Jurkat, Clone E6-1 (cell line): ENCODE measurements at regions not wholly inside any gene's neighbourhood (a gene's known extent, or its start where the extent isn't known, plus 50 kb on each side); places are given as distances from the start of the nearest gene placed in this dataset.
"Not testable (repeated sequence)": the region's sequence is repeated elsewhere in the genome, so short reads cannot be mapped to it uniquely, and the experiment has no call there.

Experiments
- DNase-seq: peaks from one replicate; pipeline ENCODE4 v3.0.0-alpha.2; 2011; ENCODE audit warnings: low read depth, low spot score
- H3K4me3 ChIP-seq: 2 replicates; pipeline ENCODE4 v1.5.1; 2011; ENCODE audit warnings: mild to moderate bottlenecking, low read length, control low read depth, moderate library complexity

DNA sequence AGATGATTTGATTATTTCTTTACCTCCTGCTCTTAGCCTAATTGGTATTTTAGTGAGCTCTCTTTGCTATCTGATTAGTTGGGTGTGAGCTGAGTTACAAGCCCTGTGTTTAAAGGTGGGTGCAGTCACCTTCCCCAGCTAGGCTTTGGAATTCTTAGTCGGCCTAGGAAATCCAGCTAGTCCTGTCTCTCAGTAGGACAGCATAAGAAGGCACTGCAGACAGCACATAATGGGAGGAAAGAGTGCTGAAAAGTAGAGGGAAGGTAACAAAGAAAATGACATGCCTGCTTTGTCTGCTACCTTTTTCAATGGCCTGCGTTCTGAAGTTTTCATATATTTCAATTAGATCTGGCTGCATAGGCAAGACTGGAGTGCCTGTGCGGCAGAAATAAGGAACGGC is 1794.0 kb upstream of the CELF4 start:
- no peak for DNase-seq
- H3K4me3 ChIP-seq, result no peak overlapping the region

DNA sequence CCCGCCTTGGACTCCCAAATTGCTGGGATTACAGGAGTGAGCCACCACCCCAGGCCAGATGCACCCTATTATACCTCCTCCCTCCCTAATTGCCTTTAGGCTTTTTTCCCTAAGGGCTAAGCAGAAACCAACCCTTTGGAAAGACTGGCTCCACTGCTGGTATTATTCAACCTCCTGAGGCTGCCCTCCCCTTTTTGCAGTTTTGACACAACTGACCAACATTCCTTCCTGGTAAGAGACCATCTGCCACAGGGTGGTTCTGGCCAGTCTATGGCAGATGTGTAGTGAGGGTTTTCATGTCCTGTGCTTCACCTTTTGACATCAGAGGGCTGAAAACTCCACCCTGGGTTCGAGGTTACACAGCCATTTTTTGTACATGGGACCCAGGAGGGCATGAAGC is 1785.3 kb upstream of the CELF4 start:
- DNase-seq, result no peak
- H3K4me3 ChIP-seq, result no peak overlapping the region

DNA sequence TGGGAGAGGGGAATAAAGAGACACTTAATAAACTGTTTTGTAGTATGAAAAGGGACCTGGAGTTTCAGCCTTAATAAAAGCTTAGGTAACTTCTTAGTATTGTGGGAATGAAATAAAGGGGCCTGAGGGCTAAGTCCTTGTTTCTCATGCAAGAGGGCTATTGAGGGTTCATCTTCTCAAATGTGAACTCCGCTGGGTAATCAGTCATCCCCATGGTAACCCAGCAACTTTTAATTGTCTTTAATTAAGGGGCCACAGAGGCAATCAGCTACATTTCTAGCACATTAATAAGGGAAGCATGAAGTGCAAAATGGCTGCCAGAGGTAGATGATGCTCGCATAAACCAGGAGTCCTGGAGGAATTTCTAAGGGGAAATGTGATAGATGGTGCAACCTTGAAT is 1784.2 kb upstream of the CELF4 start:
- no peak for DNase-seq
- H3K4me3 ChIP-seq, result no peak overlapping the region

DNA sequence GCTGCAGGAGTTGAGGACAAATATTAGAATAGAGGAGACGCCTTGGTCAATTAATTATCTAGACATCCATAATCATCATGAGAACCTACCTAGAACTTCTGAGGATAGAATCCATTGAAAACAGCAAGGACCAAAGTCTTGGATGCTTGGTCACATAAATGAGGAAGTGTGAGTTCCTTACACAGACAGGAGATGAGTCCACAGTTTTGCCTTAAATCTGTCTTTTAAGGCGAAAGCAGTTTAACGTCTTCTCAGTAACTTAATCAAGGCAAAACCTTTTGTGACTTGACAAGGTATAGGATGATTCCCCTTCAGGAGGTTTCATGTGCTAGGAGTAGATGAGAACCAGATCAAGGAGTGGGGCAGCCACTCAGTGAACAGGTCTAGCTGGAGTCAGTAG is 1783.2 kb upstream of the CELF4 start:
- no peak for DNase-seq
- H3K4me3 ChIP-seq, result no peak overlapping the region

DNA sequence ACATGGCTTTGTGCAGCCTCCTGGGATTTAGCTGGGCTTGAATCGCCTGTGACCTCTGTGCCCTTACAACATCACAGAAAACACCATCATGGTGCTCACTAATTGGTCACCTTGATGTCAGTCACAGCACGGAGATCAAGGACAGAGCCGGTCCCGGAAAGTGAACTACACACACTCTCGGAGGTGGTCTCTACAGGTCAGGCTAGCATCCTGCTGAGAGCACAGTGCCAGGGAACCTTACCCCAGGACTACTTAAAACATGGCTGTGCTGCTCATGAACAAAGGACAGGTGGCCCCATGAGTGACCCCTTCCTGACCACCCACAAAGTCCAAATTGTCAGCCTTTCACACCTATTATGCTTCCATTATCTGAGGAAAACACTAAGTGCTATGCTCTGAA is 1782.1 kb upstream of the CELF4 start:
- no peak for DNase-seq
- no peak overlapping the region for H3K4me3 ChIP-seq

DNA sequence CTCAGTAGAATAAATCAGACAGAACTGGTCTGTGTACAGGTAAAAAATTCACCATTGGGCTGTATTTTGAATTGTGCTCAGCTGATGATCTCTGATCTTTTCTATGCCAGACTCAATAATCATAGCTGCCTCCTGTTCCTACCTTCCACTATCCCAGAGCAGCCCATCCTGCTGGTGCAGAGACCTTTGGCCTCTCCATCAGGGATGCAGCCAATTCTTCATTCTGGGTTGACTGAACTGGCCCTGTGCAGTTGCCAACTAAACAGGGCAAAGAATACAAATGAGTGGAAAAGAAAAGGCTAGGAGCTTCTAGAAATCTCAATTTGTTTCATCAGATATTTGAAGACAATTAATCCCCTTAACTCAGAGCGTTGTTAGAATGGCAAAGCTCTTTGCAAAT is 1781.3 kb upstream of the CELF4 start:
- no peak overlapping the region for H3K4me3 ChIP-seq
- no peak for DNase-seq

DNA sequence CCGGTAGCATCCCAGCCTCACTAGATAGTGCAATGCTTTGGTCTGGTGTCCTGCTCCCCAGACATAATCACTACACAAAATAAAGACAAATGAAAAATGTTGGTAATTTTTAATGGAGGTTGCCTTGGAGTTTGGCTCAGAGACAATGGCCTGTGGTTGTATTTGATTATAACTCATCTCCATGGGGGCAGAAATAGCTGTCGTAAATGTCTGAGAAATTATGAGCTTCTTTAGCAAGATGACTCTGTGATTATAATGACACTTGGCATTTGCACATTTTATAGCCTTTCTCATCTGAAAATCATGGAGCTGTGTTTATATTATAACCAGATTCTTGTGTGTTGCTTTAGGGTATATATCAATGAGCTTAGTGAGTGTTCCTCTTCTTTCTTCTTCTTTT is 1779.7 kb upstream of the CELF4 start:
- H3K4me3 ChIP-seq, result no peak overlapping the region
- DNase-seq, result no peak

DNA sequence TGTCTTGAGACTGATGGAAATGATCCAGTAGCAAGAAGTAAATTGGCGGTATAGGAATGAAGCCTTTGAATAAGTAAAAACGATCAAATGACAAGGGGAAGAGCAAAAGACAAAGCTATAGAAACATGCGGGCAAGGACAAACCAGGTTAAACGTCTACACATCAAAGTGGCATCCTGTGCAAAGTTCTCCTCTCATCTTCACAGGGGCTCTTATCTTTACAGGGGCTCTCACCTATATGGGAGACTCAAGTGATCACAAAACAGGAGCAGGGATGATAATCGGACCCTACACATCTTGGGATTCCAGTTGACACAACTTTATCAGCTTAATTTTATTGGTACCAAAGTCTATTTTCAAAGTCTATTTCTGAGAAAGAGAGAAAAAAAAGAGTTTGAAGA is 1778.9 kb upstream of the CELF4 start:
- no peak overlapping the region for H3K4me3 ChIP-seq
- DNase-seq, result no peak

DNA sequence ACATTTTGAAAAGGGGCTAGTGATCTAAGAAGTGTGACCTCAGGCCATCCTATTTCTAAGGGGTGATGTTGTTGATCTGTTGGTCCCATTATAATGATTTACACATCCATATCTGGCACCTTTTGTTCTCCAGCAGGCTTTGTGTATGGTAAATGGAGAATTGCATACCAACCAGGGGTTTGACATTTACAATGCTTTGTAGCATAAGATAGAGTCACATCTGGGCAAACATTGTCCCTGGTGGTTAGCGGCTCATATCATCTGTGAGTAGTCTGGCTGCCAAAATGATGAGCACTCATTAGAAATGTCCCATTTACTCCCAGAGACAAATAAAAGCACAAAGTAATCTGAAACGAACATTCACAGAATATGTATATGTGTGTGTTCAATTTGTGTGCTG is 1775.5 kb upstream of the CELF4 start:
- DNase-seq, result no peak
- H3K4me3 ChIP-seq, result no peak overlapping the region

DNA sequence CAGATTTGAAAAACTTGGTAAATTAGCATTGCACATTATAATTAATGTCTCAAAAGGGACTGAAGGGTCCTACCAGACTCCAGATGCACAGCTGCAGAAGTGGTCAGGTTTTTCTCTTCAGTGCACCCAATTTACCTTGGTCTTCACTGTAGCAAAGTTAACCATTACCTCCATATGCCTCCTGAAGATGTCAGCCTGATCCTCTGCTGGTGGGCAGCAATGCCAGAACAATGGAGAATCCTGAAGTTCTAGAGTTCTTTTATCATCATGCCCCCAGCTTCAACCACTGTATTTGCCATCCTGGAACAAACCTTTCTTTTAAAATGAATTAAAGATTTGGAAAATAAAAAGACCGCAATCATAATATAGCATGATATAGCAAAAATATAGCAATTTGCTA is 1774.8 kb upstream of the CELF4 start:
- DNase-seq, result no peak
- no peak overlapping the region for H3K4me3 ChIP-seq

DNA sequence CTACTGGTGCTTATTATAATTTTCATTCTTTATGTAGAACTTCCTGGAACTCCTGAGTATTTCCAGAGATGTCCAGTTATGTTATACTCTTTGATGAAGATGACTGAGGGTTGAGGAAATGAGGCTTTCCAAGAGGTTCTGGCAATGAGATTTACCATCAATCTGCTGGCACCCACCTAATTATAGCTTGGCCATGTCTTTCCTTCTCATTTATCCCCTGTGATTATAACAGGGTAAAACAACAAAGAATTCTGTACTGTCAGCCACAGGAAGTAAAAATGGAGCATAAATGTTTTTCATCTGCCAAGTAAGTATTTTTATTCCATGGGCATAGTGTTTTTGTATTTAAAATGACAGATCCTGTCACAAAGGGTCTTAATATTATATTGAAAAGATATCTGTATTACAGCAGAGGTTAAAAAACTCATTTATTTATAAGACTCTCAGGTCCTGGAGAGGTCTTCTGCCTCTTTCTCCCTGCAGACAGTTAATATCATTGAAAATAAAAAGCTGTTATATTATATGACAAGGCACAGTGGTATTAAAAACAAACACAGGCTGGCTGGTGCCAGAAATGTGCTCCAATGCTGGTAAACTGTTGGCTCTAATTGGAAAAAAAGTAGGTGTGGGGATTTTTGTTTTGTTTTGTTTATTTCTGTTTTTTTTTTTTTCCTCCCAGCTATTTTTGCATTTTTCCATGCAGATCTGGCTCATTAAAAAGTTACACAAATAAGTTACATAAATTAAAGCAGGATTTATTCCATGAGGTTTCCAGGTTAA is 1764.1 kb upstream of the CELF4 start:
- DNase-seq, result no peak
- H3K4me3 ChIP-seq, result no peak overlapping the region

DNA sequence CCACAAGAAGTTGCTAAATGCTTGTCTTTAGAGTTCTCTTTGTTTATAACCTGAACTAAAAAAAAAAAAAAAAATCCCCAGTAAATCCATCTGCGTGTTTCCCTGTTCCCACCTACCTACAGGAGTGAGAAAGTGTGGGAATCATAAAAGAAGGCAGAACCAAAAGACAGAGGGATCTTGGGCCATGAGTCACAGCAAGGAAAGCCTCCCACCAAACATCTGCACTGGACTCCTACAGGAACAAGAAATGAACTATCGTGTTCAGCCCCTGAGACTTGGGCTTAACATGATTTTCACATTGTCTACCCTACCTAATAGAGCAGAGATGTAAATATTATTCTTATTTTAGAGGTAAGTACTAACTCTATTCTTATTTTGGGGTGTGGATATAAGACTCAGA is 1761.2 kb upstream of the CELF4 start:
- no peak overlapping the region for H3K4me3 ChIP-seq
- DNase-seq, result no peak

DNA sequence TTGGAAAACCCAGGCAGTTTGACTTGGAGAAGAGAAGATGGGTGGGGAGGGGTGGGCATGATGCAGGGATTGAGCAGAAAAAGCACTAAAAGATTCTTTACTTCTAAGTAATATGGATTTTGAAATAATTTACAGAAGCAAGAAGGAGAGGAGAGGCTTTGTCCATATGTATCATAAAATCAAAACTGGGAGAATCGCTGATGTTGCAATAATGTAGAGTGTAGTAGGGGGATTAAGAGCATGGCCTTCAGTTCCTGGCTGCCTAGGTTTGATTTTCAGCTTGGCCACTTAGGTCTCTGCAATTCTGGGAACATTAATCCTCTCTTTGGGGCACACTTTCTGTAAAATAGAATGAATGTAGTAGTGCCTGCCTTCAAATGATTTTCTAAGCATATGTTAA is 1760.4 kb upstream of the CELF4 start:
- no peak for DNase-seq
- H3K4me3 ChIP-seq, result no peak overlapping the region

DNA sequence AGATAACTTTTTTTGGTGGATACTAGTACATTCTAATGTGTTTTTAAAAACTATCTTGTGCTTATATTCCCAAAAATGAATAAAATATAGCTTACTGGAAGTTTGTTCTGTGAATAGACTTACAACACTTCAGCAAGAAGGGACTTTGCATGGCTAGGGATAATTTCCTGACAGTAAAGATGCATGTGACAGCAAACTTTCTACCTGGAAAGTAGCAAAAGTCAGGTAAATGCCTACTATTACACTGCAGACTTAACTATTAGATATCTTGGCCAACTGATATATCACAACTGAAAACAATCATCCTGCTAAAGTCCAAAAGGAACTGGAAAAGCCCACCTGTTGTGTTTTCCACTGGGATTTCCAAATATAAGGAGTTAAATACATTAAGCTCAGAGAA is 1753.5 kb upstream of the CELF4 start:
- no peak overlapping the region for H3K4me3 ChIP-seq
- no peak for DNase-seq

DNA sequence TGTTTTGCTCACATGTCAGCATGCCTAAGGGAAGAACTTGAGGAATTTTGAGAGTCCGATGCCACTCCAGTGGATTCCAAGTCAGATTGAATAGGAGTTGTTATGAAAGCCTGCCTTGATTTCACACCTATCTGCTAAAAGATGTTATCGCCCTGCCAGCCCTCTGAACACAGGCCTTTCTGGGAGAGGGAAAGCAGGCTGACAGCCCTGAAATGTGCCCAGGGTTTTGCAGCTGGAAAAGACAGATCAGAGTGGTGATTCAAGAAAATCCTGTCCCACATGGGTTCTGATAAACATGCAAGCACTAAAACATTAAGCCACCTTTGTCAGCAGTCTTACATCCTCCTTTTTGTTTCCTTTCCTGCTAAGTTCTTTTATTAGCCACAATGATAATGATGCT is 1752.9 kb upstream of the CELF4 start:
- no peak for DNase-seq
- no peak overlapping the region for H3K4me3 ChIP-seq

DNA sequence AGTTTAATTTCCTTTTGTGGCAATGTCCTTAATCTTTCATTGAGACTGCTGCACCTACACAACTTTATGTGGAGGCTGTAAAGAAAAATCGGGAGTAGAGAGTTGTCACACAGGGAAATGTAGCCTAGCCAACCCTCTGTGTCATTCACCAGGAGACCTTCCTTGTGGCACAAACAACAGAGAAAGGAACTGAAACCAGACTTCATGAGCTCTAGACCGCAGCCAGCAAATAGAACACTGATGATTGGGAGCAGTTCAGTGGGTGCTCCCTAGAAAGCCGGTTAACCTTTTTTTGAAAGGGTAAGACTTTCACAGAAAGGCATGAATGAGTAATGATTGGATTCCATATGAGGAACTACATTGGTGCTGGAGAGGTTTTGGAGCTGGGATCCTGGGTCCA is 1752.4 kb upstream of the CELF4 start:
- no peak for DNase-seq
- no peak overlapping the region for H3K4me3 ChIP-seq

DNA sequence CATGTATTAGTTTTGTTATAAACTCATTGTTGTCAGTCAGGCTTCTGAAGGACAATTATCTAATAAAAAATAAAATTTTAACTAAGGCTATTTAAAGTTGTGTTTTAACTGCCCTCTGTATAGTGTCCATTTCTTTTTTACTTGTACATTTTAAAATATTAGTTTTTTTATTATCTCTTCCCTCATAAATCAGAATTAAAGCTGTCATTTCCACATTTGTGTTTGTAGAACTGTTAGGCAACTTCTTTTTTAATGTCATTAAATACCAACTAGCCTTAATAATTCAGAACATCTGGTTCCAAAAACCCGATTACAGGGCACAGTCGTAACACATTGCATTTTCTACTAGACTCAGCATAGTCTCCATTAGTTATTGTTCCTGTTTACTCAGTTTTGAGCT is 1749.0 kb upstream of the CELF4 start:
- DNase-seq, result no peak

DNA sequence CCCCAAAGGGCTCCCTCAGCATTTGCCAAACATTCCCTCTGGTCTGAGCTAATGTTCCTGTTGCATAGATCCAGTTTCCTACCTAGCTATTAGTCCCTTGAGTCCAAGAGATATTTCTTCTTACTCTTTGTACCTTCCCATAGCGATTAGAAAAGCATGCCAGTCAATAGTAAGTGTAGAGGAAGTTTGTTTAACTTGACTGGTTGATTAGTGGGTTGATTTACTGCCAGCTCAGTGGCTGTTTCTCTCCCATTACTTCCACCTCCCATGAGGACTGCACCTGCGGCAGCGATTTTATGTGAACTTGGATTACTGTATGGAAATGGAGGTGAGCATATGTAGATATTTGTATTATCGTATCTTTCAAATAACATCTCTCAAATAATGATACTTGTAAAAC is 1748.4 kb upstream of the CELF4 start:
- H3K4me3 ChIP-seq, result no peak overlapping the region
- DNase-seq, result no peak

More for the DNA sequence above, 1749.0 kb upstream of the CELF4 start:
- no peak overlapping the region for H3K4me3 ChIP-seq

DNA sequence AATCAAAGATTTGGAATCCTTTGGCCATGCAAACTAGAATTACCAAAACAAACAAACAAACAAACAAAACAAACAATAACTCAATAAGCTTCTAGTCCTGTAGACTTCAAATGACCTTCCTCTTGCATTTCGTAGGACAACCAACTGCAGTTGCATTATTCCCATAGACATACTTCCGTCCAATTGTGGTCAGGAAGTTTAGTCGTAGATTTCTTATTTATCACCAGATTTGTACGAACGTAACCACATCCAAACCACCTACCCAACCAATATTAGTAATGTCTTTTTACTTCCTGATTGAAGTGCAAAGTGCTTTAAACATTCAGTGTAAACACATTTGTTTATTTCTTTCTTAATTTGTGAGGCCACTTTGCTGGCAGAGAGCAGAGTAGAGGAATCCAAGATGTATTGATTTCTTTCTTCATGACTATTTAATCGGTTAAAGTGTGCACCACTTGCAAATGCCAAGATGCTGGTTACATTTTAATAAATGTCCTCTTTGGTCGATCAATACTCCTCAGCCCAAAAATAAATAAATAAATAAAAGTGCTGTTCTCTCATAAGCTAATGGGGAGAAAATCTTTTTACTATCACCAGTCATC is 1745.6 kb upstream of the CELF4 start:
- DNase-seq, result no peak
- H3K4me3 ChIP-seq, result no peak overlapping the region

DNA sequence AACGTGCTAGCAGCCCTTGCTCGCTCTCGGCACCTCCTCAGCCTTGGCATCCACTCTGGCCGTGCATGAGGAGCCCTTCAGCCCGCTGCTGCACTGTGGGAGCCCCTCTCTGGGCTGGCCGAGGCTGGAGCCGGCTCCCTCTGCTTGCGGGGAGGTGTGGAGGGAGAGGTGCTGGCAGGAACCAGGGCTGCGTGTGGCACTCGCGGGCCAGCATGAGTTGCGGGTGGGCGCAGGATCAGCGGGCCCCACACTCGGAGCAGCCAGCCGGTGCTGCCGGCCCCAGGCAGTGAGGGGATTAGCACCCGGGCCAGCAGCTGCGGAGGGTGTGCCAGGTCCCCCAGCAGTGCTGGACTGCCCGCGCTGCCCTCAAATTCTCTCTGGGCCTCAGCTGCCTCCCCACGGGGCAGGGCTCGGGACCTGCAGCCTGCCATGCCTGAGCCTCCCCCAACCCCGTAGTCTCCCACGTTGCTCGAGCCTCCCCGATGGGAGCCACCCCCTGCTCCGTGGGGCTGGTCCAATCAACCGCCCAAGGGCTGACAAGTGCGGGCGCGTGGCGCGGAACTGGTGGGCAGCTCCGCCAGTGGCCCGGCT is 1743.4 kb upstream of the CELF4 start:
- not testable (repeated sequence) for H3K4me3 ChIP-seq, DNase-seq

DNA sequence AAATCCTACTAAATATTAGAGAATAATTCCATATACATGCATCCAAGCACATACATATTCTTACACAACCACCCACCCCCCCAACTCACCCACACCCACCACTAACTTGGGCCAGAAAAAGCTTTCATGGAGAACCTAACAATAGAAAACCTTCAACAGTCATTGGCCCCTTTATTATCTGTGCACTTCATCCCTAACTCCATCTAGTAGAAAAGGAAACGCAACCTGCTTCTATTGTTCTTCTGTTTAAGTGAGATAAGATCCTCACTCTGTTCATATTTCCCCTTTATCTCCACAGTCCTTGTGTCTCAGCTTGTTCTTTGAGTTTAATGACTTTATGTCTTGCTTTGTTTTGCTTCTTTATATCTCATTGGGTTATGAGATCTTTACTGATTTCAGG is 1740.2 kb upstream of the CELF4 start:
- DNase-seq, result peak; percentile 63
- no peak overlapping the region for H3K4me3 ChIP-seq
